Activated B cell treated with CpG ODN at 0.5 μM for 24 hours (primary cell): ENCODE measurements at regions not wholly inside any gene's neighbourhood (a gene's known extent, or its start where the extent isn't known, plus 50 kb on each side); places are given as distances from the start of the nearest gene placed in this dataset.

ENCODE experiments used
- ATAC-seq: fragments of 200-7000 bp; cut with Tn5 transposase; one replicate; pipeline ENCODE4 v1.10.0; 2021; ENCODE audit warnings: low read depth, mild to moderate bottlenecking, moderate library complexity
- CTCF ChIA-PET: fragments of 350-600 bp; sonication (Branson Sonifier 250); formaldehyde crosslinking; loops from one replicate; lab custom pipeline; 2021; ENCODE audit warnings: antibody characterized with exemption; lab: Charles Lee
- POLR2A ChIA-PET: fragments of 350-600 bp; sonication (Branson Sonifier 250); formaldehyde crosslinking; loops from one replicate; lab custom pipeline; 2021; ENCODE audit warnings: antibody characterized with exemption; lab: Charles Lee
- DNase-seq: peaks from one replicate; pipeline ENCODE4 v3.0.0; 2022
- H3K27ac Mint-ChIP-seq: one replicate; pipeline ENCODE4 v1.8.0; 2020; ENCODE audit warnings: mixed read lengths
- H3K27me3 Mint-ChIP-seq: one replicate; pipeline ENCODE4 v1.8.0; 2021; ENCODE audit warnings: mixed read lengths
- H3K36me3 Mint-ChIP-seq: one replicate; pipeline ENCODE4 v1.8.0; 2021; ENCODE audit warnings: low read depth, mixed read lengths
- H3K4me1 Mint-ChIP-seq: one replicate; pipeline ENCODE4 v1.8.0; 2021; ENCODE audit warnings: mixed read lengths
- H3K4me3 Mint-ChIP-seq: one replicate; pipeline ENCODE4 v1.8.0; 2020; ENCODE audit warnings: mild to moderate bottlenecking, mixed read lengths
- H3K9me3 Mint-ChIP-seq: one replicate; pipeline ENCODE4 v1.8.0; 2020; ENCODE audit warnings: mixed read lengths
- intact Hi-C: fragments of 100-400 bp; cut with micrococcal nuclease; formaldehyde crosslinking; loops from one replicate; pipeline ENCODE4 v1.15.1; 2024
- TF ChIP-seq, protein P1 (sequence below): fragments of 200-600 bp; IDR thresholded peaks from one replicate; pipeline ENCODE4 v1.8.0; 2022; ENCODE audit warnings: antibody characterized with exemption, mild to moderate bottlenecking

DNA sequence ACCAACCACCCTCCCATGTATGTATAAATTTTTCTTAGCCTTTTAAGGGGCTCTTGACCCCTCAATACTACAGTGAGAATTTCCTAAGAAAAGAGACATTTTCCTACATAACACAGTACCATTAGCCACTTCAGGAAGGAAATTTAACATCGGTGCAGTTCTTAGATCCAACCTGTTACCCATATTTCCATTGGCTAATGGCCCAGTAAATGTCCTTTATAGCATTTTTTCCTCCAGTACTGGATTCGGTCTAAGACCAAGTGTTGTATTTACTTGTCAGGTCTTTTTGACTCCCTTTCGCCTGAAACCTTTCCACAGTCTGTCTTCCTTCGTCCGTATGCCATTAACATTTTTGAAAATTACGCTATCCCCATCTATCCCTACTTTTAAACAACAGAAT, 173.4 kb upstream of the PMEPA1 start:
- CTCF ChIA-PET, result no interaction called here
- Mint-ChIP-seq H3K27me3 (peaks cover 19% of the 10 kb centered on the region), H3K4me3 (no peak overlapping the region), H3K4me1 (no peaks in the 10 kb centered on the region), H3K27ac (no peak overlapping the region), H3K9me3 (no peaks in the 10 kb centered on the region), H3K36me3 (no peaks in the 10 kb centered on the region)
- DNase-seq, result no peak
- POLR2A ChIA-PET, result no interaction called here
- intact Hi-C loops, result no loop called here
- no peak for ATAC-seq
- TF ChIP-seq, protein P1, sequence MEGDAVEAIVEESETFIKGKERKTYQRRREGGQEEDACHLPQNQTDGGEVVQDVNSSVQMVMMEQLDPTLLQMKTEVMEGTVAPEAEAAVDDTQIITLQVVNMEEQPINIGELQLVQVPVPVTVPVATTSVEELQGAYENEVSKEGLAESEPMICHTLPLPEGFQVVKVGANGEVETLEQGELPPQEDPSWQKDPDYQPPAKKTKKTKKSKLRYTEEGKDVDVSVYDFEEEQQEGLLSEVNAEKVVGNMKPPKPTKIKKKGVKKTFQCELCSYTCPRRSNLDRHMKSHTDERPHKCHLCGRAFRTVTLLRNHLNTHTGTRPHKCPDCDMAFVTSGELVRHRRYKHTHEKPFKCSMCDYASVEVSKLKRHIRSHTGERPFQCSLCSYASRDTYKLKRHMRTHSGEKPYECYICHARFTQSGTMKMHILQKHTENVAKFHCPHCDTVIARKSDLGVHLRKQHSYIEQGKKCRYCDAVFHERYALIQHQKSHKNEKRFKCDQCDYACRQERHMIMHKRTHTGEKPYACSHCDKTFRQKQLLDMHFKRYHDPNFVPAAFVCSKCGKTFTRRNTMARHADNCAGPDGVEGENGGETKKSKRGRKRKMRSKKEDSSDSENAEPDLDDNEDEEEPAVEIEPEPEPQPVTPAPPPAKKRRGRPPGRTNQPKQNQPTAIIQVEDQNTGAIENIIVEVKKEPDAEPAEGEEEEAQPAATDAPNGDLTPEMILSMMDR, result no peak

- H3K36me3 Mint-ChIP-seq, result no peaks in the 10 kb centered on the region
- H3K27me3 Mint-ChIP-seq, result peaks cover 19% of the 10 kb centered on the region
- ATAC-seq (no peak), DNase-seq (no peak)
- no peak overlapping the region for H3K4me3 Mint-ChIP-seq
- H3K4me1 Mint-ChIP-seq, result no peaks in the 10 kb centered on the region
- CTCF ChIA-PET, result no interaction called here
- intact Hi-C loops, result no loop called here
- no peak overlapping the region for H3K27ac Mint-ChIP-seq
- POLR2A ChIA-PET, result no interaction called here
- H3K9me3 Mint-ChIP-seq, result no peaks in the 10 kb centered on the region
- TF ChIP-seq, protein P1, result no peak
These were observed 172.8 kb upstream of the PMEPA1 start for GRCh38 chr20:57882451-57883161.

DNA sequence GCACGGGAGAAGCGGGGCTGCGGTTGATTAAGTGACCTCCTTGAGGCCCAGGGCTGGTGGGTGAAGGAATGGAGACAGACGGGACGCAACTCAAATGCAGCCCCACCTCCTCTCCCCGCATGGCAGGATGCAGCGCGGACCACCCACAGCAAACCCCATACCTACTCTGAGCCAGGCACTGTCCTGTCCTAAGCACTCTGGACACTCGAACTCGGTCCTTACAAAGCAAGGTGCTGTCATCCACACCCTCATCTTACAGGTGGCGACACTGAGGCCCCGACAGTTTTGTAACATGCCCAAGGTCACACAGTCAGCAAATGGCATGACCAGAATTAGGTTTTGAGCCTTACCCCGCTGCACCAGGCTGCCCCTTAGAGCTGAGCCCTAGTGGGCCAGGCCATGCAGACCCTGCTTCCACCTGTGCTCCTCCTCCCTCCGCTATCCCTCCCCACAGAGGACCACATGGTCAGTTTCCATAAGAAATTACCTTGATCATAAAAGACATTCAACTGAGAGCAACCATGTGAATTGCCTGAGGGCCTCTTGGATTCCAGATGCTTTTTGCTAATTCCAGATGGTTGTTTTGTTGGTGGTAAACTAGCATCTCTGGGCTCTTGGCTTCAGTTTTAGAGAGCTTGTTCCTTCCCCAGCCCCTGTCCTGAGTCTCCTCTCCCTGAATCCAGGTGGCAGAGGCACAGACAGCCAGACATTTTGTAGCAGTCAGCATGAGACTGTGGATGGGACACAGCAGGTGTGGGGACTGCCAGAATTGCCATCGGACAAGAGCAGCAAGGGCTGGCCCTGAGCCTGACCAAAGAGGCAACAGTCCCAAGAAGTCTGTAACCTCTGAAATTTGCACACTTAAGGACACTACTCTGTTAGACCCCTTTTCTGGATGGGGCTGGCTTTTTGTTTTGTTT, 171.9 kb upstream of the PMEPA1 start:
- no peak overlapping the region for H3K27ac Mint-ChIP-seq
- ChIA-PET POLR2A (no interaction called here), CTCF (no interaction called here)
- ATAC-seq, result no peak
- H3K9me3 Mint-ChIP-seq, result no peaks in the 10 kb centered on the region
- H3K4me1 Mint-ChIP-seq, result no peaks in the 10 kb centered on the region
- DNase-seq, result no peak
- H3K36me3 Mint-ChIP-seq, result no peaks in the 10 kb centered on the region
- no peak overlapping the region for H3K4me3 Mint-ChIP-seq
- H3K27me3 Mint-ChIP-seq, result peaks cover 19% of the 10 kb centered on the region
- intact Hi-C loops, result no loop called here
- TF ChIP-seq, protein P1, result no peak

DNA sequence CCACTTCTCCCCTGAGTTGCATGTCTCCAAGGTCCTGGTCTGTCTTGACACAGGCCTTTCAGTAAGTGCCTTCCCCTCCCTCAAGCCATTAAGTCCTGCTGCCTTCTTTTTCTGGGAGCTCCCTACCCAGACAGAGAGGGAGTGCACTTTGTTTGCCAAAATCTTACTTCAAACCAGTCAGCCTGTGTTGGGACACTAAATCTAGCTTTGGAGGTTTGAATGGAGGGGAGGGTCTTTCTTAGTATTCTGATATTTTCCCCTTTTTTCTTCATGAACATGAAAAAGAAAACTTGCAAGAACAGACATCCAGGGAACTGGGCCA, 170.7 kb upstream of the PMEPA1 start:
- intact Hi-C loops, result no loop called here

More for the DNA sequence above, 170.7 kb upstream of the PMEPA1 start:
- TF ChIP-seq, protein P1, result no peak
- Mint-ChIP-seq H3K27ac (no peak overlapping the region), H3K9me3 (no peaks in the 10 kb centered on the region), H3K4me3 (no peak overlapping the region), H3K27me3 (peaks cover 19% of the 10 kb centered on the region), H3K36me3 (no peaks in the 10 kb centered on the region), H3K4me1 (no peaks in the 10 kb centered on the region)
- POLR2A ChIA-PET, result no interaction called here
- ATAC-seq, result no peak
- no peak for DNase-seq
- CTCF ChIA-PET, result no interaction called here
